ENCODE measurements at regions not wholly inside any gene's neighbourhood (a gene's known extent, or its start where the extent isn't known, plus 50 kb on each side); places are given as distances from the start of the nearest gene placed in this dataset.

DNA sequence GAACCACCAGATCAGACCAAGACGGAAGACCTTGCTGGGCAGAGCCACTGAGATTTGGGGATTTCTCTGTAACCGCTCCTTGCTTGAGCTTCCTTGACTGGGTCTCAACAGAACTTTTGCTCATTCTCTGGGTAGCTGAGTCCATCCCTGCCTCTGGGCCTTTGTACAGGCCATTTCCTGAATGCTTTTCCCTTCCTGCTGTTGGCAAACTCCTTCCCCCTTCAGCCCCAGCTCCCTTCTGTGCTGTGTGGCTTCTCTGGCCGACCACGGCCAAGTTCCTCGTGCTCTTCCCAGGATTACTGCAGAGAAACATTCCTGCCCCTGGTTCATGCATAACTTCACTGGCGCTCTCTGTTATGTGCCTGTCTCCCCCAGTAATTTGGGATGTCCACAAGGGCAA lies 150.5 kb upstream of the GPR26 start:
- TF ChIP-seq, protein P1, sequence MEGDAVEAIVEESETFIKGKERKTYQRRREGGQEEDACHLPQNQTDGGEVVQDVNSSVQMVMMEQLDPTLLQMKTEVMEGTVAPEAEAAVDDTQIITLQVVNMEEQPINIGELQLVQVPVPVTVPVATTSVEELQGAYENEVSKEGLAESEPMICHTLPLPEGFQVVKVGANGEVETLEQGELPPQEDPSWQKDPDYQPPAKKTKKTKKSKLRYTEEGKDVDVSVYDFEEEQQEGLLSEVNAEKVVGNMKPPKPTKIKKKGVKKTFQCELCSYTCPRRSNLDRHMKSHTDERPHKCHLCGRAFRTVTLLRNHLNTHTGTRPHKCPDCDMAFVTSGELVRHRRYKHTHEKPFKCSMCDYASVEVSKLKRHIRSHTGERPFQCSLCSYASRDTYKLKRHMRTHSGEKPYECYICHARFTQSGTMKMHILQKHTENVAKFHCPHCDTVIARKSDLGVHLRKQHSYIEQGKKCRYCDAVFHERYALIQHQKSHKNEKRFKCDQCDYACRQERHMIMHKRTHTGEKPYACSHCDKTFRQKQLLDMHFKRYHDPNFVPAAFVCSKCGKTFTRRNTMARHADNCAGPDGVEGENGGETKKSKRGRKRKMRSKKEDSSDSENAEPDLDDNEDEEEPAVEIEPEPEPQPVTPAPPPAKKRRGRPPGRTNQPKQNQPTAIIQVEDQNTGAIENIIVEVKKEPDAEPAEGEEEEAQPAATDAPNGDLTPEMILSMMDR (IDR thresholded peaks at IDR 0.05), result no peak
- TF ChIP-seq POLR2A (IDR thresholded peaks at IDR 0.05) (no peak), POLR2AphosphoS5 (IDR thresholded peaks at IDR 0.05) (no peak)
